ENCODE measurements at regions not wholly inside any gene's neighbourhood (a gene's known extent, or its start where the extent isn't known, plus 50 kb on each side); places are given as distances from the start of the nearest gene placed in this dataset.

DNA sequence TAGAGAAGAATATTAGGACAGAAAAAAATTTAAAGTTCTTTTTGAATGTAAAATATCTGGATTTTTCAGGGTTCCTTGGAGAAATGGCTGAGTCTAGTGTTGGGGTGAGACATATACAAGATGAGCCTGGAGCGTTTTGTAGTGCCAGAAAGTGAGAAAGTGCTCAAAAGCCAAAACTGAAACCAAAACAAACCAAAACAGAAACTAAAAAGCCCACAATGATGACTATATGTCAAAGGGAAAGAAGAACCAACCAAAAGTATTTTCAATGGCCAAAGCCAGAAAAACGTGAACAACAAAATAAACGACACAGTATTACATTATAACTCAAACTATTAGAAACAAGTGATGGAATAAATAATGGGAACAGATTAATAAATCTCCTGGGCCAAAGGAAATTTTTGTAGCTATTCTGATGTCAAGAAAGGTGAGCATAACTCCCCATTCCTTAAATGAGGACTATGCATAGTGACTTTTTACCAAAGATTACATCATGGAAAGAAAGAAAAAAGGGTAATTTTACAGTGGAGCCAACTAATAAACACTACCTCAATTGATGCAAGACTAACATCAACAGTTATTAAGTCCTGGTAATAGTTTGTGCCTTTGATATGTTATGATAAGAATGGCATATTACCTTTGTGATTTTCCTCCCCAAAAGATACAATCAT lies 1137.6 kb downstream of the C4orf33 start (continued):
- TF ChIP-seq, protein P1, sequence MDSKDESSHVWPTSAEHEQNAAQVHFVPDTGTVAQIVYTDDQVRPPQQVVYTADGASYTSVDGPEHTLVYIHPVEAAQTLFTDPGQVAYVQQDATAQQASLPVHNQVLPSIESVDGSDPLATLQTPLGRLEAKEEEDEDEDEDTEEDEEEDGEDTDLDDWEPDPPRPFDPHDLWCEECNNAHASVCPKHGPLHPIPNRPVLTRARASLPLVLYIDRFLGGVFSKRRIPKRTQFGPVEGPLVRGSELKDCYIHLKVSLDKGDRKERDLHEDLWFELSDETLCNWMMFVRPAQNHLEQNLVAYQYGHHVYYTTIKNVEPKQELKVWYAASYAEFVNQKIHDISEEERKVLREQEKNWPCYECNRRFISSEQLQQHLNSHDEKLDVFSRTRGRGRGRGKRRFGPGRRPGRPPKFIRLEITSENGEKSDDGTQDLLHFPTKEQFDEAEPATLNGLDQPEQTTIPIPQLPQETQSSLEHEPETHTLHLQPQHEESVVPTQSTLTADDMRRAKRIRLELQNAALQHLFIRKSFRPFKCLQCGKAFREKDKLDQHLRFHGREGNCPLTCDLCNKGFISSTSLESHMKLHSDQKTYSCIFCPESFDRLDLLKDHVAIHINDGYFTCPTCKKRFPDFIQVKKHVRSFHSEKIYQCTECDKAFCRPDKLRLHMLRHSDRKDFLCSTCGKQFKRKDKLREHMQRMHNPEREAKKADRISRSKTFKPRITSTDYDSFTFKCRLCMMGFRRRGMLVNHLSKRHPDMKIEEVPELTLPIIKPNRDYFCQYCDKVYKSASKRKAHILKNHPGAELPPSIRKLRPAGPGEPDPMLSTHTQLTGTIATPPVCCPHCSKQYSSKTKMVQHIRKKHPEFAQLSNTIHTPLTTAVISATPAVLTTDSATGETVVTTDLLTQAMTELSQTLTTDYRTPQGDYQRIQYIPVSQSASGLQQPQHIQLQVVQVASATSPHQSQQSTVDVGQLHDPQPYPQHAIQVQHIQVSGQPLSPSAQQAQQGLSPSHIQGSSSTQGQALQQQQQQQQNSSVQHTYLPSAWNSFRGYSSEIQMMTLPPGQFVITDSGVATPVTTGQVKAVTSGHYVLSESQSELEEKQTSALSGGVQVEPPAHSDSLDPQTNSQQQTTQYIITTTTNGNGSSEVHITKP (IDR thresholded peaks at IDR 0.05; ENCODE audit: partially characterized antibody), result no peak
- TF ChIP-seq CBX5 (IDR thresholded peaks at IDR 0.05; ENCODE audit: borderline replicate concordance, low read depth), result no peak
- TF ChIP-seq ZNF217 (CRISPR knock-in tag; IDR thresholded peaks at IDR 0.05), result no peak

DNA sequence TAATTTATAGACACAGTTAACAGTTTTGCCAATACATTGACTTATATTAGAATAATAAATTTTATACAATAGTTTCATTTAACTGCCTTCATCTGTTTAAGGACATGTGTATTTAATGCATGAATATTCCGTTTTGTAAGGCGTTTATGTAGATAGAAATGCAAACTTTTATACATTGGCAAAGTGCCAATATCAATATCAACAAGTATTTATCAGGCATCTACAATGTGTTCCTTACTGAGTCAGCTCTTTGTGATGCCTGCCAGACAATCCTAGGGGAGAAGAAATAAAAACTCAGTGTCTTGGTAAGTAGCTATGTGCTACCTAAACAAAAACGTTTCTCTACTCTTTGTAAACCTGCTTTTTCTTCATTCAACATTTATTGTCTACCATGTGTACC lies 1142.2 kb downstream of the C4orf33 start:
- FAIRE-seq, result no peak
- CTCF ChIA-PET (ENCODE audit: low intra/inter-chr PET ratio), result no interaction called here
- WGBS (ENCODE audit: insufficient coverage, low coverage, missing lambda C conversion rate), result 3% methylated on average over 3 of the region's 3 CpGs
- TF ChIP-seq, protein P2, sequence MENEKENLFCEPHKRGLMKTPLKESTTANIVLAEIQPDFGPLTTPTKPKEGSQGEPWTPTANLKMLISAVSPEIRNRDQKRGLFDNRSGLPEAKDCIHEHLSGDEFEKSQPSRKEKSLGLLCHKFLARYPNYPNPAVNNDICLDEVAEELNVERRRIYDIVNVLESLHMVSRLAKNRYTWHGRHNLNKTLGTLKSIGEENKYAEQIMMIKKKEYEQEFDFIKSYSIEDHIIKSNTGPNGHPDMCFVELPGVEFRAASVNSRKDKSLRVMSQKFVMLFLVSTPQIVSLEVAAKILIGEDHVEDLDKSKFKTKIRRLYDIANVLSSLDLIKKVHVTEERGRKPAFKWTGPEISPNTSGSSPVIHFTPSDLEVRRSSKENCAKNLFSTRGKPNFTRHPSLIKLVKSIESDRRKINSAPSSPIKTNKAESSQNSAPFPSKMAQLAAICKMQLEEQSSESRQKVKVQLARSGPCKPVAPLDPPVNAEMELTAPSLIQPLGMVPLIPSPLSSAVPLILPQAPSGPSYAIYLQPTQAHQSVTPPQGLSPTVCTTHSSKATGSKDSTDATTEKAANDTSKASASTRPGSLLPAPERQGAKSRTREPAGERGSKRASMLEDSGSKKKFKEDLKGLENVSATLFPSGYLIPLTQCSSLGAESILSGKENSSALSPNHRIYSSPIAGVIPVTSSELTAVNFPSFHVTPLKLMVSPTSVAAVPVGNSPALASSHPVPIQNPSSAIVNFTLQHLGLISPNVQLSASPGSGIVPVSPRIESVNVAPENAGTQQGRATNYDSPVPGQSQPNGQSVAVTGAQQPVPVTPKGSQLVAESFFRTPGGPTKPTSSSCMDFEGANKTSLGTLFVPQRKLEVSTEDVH (IDR thresholded peaks at IDR 0.05; ENCODE audit: low read depth, partially characterized antibody), result no peak
- TF ChIP-seq HDAC3 (IDR thresholded peaks at IDR 0.05; ENCODE audit: borderline replicate concordance, partially characterized antibody), result no peak
- TF ChIP-seq NCOA6 (IDR thresholded peaks at IDR 0.05), result no peak
- TF ChIP-seq, protein P3, sequence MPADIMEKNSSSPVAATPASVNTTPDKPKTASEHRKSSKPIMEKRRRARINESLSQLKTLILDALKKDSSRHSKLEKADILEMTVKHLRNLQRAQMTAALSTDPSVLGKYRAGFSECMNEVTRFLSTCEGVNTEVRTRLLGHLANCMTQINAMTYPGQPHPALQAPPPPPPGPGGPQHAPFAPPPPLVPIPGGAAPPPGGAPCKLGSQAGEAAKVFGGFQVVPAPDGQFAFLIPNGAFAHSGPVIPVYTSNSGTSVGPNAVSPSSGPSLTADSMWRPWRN (IDR thresholded peaks at IDR 0.05; ENCODE audit: low read depth), result no peak
- TF ChIP-seq TEAD1 (CRISPR knock-in tag; IDR thresholded peaks at IDR 0.05), result no peak
- TF ChIP-seq, protein P4, sequence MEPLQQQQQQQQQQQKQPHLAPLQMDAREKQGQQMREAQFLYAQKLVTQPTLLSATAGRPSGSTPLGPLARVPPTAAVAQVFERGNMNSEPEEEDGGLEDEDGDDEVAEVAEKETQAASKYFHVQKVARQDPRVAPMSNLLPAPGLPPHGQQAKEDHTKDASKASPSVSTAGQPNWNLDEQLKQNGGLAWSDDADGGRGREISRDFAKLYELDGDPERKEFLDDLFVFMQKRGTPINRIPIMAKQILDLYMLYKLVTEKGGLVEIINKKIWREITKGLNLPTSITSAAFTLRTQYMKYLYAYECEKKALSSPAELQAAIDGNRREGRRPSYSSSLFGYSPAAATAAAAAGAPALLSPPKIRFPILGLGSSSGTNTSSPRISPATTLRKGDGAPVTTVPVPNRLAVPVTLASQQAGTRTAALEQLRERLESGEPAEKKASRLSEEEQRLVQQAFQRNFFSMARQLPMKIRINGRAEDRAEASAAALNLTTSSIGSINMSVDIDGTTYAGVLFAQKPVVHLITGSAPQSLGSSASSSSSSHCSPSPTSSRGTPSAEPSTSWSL (CRISPR knock-in tag; IDR thresholded peaks at IDR 0.05; ENCODE audit: borderline replicate concordance), result no peak
- no peak for TF ChIP-seq CREB1 (IDR thresholded peaks at IDR 0.05)
- no peak for TF ChIP-seq CREB1 (CRISPR knock-in tag; IDR thresholded peaks at IDR 0.05)
- TF ChIP-seq ZNF384 (IDR thresholded peaks at IDR 0.05; ENCODE audit: low read depth, low read length), result no peak
- TF ChIP-seq SPI1 (IDR thresholded peaks at IDR 0.05; ENCODE audit: borderline replicate concordance, low read depth, low read length), result no peak

More for the DNA sequence above, 1142.2 kb downstream of the C4orf33 start:
- Histone ChIP-seq H3K9me3 (replicated peaks; ENCODE audit: control insufficient read depth, insufficient read depth, low read depth, low read length) (no peaks in the 10 kb centered on the region), H2AFZ (ENCODE audit: low read depth, low read length) (no peak overlapping the region), H3K9me1 (ENCODE audit: control insufficient read depth, insufficient read depth, low read length) (no peaks in the 10 kb centered on the region), H3K36me3 (ENCODE audit: control insufficient read depth, insufficient read depth, low read length) (no peaks in the 10 kb centered on the region), H3K9ac (ENCODE audit: insufficient read depth in 1 of 2, low read depth in 2 of 2, low read length in 2 of 2) (no peak overlapping the region), H4K20me1 (replicated peaks; ENCODE audit: control insufficient read depth, insufficient read depth, low read length) (no peaks in the 10 kb centered on the region), H3K27me3 (ENCODE audit: control insufficient read depth in 2 of 2, insufficient read depth in 2 of 2, low read length in 2 of 2) (no peaks in the 10 kb centered on the region), H3K4me1 (replicated peaks in 1 of 2; ENCODE audit: control insufficient read depth in 2 of 2, insufficient read depth in 2 of 2, low read length in 2 of 2) (no peaks in the 10 kb centered on the region), H3K4me2 (ENCODE audit: insufficient read depth, low read length) (no peak overlapping the region), H3K27ac (ENCODE audit: extremely low read depth, low read depth, low read length) (no peak overlapping the region), H3K4me3 (no peak overlapping the region), H3K79me2 (ENCODE audit: control insufficient read depth, insufficient read depth, low read length) (no peaks in the 10 kb centered on the region)
- POLR2A ChIA-PET, result no interaction called here
- BruUV-seq (replicated peaks), result no TSS peak
- in situ Hi-C loops (cut with MboI) (no loop called here), intact Hi-C loops (cut with micrococcal nuclease) (no loop called here)
- ATAC-seq (no peak), DNase-seq (ENCODE audit: extremely low read depth in 1 of 4, low spot score in 3 of 4) (no peak)
